Gastroesophageal sphincter (tissue), 3 donors: ENCODE measurements at regions not wholly inside any gene's neighbourhood (a gene's known extent, or its start where the extent isn't known, plus 50 kb on each side); places are given as distances from the start of the nearest gene placed in this dataset.

Experiments used
- EP300 ChIP-seq: sonication (generic); formaldehyde crosslinking; IDR thresholded peaks from one replicate; pipeline ENCODE4 v1.6.1; 2017; ENCODE audit warnings: antibody characterized with exemption, mild to moderate bottlenecking
- POLR2A ChIP-seq, 2 donors: fragments of 450-650 bp; IDR thresholded peaks; one replicate each; pipeline ENCODE4 v1.6.1; 2017; ENCODE audit warnings: antibody characterized with exemption in 2 of 2, mild to moderate bottlenecking in 2 of 2, moderate library complexity in 1 of 2
- POLR2AphosphoS5 ChIP-seq: sonication (generic); formaldehyde crosslinking; IDR thresholded peaks from one replicate; pipeline ENCODE4 v1.6.1; 2017; ENCODE audit warnings: antibody characterized with exemption
- TF ChIP-seq, protein P1 (sequence below), 4 experiments: fragments of 200-600 bp in 2 of 4; fragments of 450-650 bp in 2 of 4; sonication (generic) in 1 of 4; IDR thresholded peaks; one replicate each; pipeline ENCODE4 v1.5.1; 2017 to 2019; ENCODE audit warnings: antibody characterized with exemption in 4 of 4, mild to moderate bottlenecking in 2 of 4, moderate library complexity in 2 of 4

- TF ChIP-seq, protein P1, sequence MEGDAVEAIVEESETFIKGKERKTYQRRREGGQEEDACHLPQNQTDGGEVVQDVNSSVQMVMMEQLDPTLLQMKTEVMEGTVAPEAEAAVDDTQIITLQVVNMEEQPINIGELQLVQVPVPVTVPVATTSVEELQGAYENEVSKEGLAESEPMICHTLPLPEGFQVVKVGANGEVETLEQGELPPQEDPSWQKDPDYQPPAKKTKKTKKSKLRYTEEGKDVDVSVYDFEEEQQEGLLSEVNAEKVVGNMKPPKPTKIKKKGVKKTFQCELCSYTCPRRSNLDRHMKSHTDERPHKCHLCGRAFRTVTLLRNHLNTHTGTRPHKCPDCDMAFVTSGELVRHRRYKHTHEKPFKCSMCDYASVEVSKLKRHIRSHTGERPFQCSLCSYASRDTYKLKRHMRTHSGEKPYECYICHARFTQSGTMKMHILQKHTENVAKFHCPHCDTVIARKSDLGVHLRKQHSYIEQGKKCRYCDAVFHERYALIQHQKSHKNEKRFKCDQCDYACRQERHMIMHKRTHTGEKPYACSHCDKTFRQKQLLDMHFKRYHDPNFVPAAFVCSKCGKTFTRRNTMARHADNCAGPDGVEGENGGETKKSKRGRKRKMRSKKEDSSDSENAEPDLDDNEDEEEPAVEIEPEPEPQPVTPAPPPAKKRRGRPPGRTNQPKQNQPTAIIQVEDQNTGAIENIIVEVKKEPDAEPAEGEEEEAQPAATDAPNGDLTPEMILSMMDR (IDR thresholded peaks at IDR 0.05) = no peak
- TF ChIP-seq POLR2AphosphoS5 (no peak), POLR2A (IDR thresholded peaks at IDR 0.05) (no peak), EP300 (no peak)
Measured at GRCh38 chr2:8064603-8065002, 617.3 kb upstream of the ID2 start.
